ENCODE measurements at regions not wholly inside any gene's neighbourhood (a gene's known extent, or its start where the extent isn't known, plus 50 kb on each side); places are given as distances from the start of the nearest gene placed in this dataset.

DNA sequence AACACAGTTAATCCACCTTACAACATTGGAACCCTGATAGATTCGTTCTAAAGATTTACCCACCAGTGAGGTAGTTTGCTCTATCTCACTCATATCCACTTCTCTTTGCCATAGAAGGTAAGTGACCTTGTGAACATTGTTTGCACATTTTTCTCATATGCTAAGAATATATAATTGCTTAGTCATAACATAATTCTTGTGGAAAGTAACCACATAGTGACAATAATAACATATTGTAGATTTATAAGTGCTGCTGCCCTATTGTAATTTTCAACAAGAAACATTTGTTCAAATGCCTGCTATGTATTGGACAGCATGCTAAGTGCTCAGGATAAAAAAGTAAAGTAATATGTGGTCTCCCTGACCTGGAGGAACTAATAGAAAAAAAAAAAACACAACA lies 554.2 kb upstream of the KCNMB2 start:
- peak; percentile 44 for DNase-seq (ENCODE audit: low read depth)
- TF ChIP-seq, protein P1, sequence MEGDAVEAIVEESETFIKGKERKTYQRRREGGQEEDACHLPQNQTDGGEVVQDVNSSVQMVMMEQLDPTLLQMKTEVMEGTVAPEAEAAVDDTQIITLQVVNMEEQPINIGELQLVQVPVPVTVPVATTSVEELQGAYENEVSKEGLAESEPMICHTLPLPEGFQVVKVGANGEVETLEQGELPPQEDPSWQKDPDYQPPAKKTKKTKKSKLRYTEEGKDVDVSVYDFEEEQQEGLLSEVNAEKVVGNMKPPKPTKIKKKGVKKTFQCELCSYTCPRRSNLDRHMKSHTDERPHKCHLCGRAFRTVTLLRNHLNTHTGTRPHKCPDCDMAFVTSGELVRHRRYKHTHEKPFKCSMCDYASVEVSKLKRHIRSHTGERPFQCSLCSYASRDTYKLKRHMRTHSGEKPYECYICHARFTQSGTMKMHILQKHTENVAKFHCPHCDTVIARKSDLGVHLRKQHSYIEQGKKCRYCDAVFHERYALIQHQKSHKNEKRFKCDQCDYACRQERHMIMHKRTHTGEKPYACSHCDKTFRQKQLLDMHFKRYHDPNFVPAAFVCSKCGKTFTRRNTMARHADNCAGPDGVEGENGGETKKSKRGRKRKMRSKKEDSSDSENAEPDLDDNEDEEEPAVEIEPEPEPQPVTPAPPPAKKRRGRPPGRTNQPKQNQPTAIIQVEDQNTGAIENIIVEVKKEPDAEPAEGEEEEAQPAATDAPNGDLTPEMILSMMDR (conservative IDR thresholded peaks at IDR 0.05; ENCODE audit: low read depth, low read length) = no peak
- no peak overlapping the region for H3K4me3 ChIP-seq (ENCODE audit: low read length)

DNA sequence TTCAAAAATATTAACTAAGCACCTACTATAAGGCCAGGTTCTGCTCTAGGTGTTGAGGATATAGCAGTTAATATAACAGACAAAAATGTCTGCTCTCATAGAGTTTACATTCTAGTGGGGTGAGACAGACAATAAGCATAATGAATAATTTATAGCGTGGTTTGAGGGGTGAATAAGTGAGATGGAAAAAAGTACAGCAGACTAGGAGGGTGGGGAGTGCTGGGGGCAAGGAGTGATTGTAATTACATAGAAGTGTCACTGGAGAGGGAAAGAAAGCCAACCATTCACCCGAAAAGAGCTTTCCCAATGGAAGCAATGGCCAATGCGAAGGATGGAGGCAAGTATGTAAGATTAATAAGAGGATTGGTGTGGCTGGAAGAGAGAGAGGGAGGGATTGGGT lies 552.9 kb upstream of the KCNMB2 start:
- H3K4me3 ChIP-seq (ENCODE audit: low read length) = no peak overlapping the region
- TF ChIP-seq, protein P1 (conservative IDR thresholded peaks at IDR 0.05; ENCODE audit: low read depth, low read length) = no peak
- no peak for DNase-seq (ENCODE audit: low read depth)

DNA sequence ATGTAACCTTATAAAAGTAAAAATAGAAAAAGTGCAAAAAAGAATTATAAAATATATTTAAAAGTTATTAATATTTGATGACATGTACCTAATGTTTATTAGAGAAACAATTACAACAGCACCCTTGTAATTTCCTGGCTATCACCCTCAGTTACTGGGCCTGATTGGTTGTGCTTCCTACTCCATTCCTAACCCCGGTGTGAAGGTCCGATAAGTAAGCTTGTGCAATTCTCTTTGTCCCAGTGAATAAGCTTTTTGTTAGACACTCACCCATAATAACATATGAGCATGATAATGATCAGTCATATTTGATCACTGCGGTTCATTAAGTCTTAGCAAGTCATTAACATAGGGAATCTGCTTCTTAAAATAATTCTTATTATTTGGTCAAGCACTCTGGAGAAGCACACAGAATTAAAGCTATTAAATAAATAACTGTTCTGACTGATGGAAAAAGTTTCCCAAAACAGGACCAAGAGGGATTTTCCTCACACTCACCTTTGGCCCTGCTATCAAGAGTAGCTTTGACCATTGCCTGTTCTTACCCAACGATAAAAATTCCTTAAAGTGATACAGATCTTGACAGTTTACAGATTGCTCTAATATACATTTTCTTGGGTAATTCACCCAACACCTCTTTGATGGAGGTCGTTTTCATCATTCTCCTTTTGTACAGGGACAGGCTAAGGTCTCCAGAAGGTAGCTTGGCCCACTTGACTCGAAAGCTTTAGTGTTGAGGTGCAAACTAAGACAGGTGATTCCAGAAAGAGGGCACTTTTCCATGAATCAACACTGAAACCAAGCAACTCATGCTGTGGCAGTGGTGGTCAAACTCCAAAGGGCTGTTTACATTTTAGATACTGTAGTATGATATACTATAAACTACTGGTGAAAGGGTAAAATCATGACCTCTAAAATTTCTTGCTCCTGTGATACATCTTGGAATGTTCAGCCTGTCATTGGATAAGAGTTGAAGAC lies 543.0 kb upstream of the KCNMB2 start:
- no peak overlapping the region for H3K4me3 ChIP-seq (ENCODE audit: low read length)
- no peak for DNase-seq (ENCODE audit: low read depth)
- TF ChIP-seq, protein P1 (conservative IDR thresholded peaks at IDR 0.05; ENCODE audit: low read depth, low read length) = no peak

DNA sequence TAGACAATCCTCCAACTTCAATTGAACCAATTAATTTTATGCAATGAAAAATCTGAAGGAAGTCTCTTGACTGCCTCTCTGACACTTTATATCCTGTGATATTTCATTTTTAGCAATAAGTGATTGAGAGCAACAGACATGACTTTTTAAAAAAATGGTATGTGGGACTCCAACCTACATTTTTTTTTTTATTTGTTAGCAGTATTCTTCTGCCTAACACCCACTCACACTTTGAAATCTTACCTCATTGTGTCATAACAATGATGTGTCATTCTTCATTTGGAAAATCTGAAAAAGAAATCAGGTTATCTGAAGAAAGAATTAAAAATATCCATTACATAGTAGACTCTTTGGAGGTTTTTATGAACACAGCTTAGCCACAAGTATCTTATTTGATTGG lies 541.3 kb upstream of the KCNMB2 start:
- TF ChIP-seq, protein P1 (conservative IDR thresholded peaks at IDR 0.05; ENCODE audit: low read depth, low read length) = no peak
- no peak overlapping the region for H3K4me3 ChIP-seq (ENCODE audit: low read length)
- no peak for DNase-seq (ENCODE audit: low read depth)

DNA sequence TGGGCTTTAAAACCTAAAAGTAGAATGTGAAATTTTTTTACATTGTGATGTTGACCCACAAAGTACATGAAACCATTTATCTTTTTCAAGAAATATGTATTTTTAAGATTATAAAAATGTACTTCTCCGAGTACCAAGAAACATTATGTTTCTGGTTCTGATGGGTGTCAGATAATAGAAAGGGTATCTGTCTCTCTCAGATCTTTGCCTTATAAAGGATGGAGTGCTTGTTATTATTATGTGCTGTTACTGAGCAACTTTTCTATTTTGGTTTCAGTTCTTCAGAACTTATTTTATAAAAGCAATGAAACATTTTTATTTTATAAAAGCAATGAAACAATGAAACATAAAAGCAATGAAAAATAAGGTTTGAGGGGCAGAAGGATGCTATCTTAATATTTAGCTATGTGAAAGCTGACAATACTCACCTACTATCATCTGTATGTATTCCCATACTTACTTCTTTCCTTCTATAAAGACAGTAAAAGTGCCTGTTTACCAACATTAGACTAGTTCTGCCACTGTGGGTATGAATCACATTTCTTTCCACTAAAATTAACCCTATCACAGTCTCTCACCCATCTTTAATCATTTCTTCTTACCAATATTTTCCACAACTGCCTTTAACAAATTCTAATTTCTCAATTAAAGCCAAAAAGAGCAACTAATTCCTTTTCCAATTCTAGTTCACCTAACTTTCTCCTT lies 540.7 kb upstream of the KCNMB2 start:
- no peak overlapping the region for H3K4me3 ChIP-seq (ENCODE audit: low read length)
- TF ChIP-seq, protein P1 (conservative IDR thresholded peaks at IDR 0.05; ENCODE audit: low read depth, low read length) = no peak
- DNase-seq (ENCODE audit: low read depth) = no peak

DNA sequence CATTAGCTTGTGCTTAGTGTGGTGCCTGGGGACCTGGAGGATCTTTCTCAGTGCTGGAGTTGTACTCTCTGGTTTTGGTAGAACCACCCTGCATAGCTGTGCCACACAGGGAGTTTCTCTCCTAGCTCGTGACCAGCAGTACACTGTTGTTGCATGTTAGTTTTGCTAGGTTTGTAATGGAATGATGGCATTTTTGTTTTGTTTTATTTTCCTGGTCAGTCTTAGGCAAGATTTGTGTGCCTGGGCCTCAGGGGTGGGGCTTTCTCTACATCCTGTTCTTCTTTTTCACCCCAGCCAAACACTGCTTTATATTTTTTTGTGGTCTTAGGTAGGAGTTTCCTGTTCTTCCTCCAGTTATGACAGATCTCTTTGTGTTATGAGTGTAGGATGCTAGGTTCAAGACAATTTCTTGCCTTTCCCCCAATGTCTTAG lies 534.5 kb upstream of the KCNMB2 start:
- H3K4me3 ChIP-seq (ENCODE audit: low read length) = no peak overlapping the region
- TF ChIP-seq, protein P1 (conservative IDR thresholded peaks at IDR 0.05; ENCODE audit: low read depth, low read length) = no peak
- no peak for DNase-seq (ENCODE audit: low read depth)
